Upper lobe of left lung (tissue), 6 donors: ENCODE measurements at regions not wholly inside any gene's neighbourhood (a gene's known extent, or its start where the extent isn't known, plus 50 kb on each side); places are given as distances from the start of the nearest gene placed in this dataset.

Experiments used
- ATAC-seq, 2 donors: fragments of 200-7000 bp; cut with Tn5 transposase; one replicate each; pipeline ENCODE4 v1.9.1; 2022; ENCODE audit warnings: mild to moderate bottlenecking in 2 of 2, moderate library complexity in 2 of 2; ENCODE audit not compliant: low FRiP score in 2 of 2
- DNase-seq, 2 donors: peaks; one replicate each; pipeline ENCODE4 v3.0.0-alpha.2; 2019 to 2020
- H3K27ac ChIP-seq, 4 donors: fragments of 200-600 bp; sonication (generic); one replicate each; pipeline ENCODE4 v1.5.1; 2016 to 2019
- H3K27me3 ChIP-seq, 4 donors: fragments of 200-600 bp; sonication (generic); one replicate each; pipeline ENCODE4 v1.5.1; 2017 to 2019
- H3K36me3 ChIP-seq, 4 donors: fragments of 200-600 bp; sonication (generic); one replicate each; pipeline ENCODE4 v1.5.1; 2016 to 2019
- H3K4me1 ChIP-seq, 4 donors: fragments of 200-600 bp; sonication (generic); one replicate each; pipeline ENCODE4 v1.5.1; 2018 to 2019
- H3K4me3 ChIP-seq, 4 donors: fragments of 200-600 bp; sonication (generic); one replicate each; pipeline ENCODE4 v1.5.1; 2017 to 2019; ENCODE audit warnings: mild to moderate bottlenecking in 2 of 4, moderate library complexity in 1 of 4
- H3K9me3 ChIP-seq, 4 donors: fragments of 200-600 bp; sonication (generic); one replicate each; pipeline ENCODE4 v1.5.1; 2018 to 2019
- CTCF ChIP-seq, 6 experiments: fragments of 450-650 bp in 4 of 6; fragments of 200-600 bp in 2 of 6; sonication (generic) in 2 of 6; IDR thresholded peaks; one replicate each; pipeline ENCODE4 v1.5.1; 2016 to 2019; ENCODE audit warnings: antibody characterized with exemption in 6 of 6
- EP300 ChIP-seq, 4 donors: sonication (generic); formaldehyde crosslinking; IDR thresholded peaks; one replicate each; pipeline ENCODE4 v1.5.1; 2017; ENCODE audit warnings: antibody characterized with exemption in 4 of 4, control low read depth in 2 of 4
- POLR2A ChIP-seq, 4 donors: fragments of 450-650 bp; IDR thresholded peaks; one replicate each; pipeline ENCODE4 v1.5.1; 2016 to 2017; ENCODE audit warnings: antibody characterized with exemption in 4 of 4, mild to moderate bottlenecking in 2 of 4
- POLR2AphosphoS5 ChIP-seq, 2 donors: sonication (generic); formaldehyde crosslinking; IDR thresholded peaks; one replicate each; pipeline ENCODE4 v1.5.1; 2017; ENCODE audit warnings: antibody characterized with exemption in 2 of 2
- WGBS, 2 donors: methylation state at CpG; one replicate each; pipeline ENCODE4 v1.1.5; 2017 to 2018; 5-methylcytosine and 5-hydroxymethylcytosine counted together
- donor health status: DM: no; HTN: no; CAD: no; lungs with moderate emphysema.
- donor health status: DM: no; HTN: yes; CAD: no; lungs with severe emphysema.

GRCh38 chr12:90298289-90298948 is 589.8 kb upstream of the ATP2B1 start:
- TF ChIP-seq EP300 (IDR thresholded peaks at IDR 0.05) = no peak
- TF ChIP-seq CTCF (IDR thresholded peaks at IDR 0.05) = no peak
- TF ChIP-seq POLR2A (IDR thresholded peaks at IDR 0.05) = no peak
- TF ChIP-seq POLR2AphosphoS5 (IDR thresholded peaks at IDR 0.05) = no peak
- ATAC-seq = no peak
- Histone ChIP-seq H3K4me3 (no peak overlapping the region), H3K36me3 (no peaks in the 10 kb centered on the region), H3K27ac (no peak overlapping the region), H3K27me3 (no peaks in the 10 kb centered on the region), H3K4me1 (no peaks in the 10 kb centered on the region), H3K9me3 (no peaks in the 10 kb centered on the region)
- 79 to 83% methylated on average over 2 of the region's 2 CpGs for WGBS, 2 donors
- DNase-seq = no peak

- H3K27me3 ChIP-seq = no peaks in the 10 kb centered on the region
- WGBS, 2 donors = 82 to 91% methylated on average over 2 of the region's 2 CpGs
Measured at GRCh38 chr12:90295858-90296257, 587.2 kb upstream of the ATP2B1 start.

GRCh38 chr12:90292183-90292582 is 583.5 kb upstream of the ATP2B1 start:
- TF ChIP-seq CTCF (IDR thresholded peaks at IDR 0.05) (no peak), EP300 (IDR thresholded peaks at IDR 0.05) (no peak), POLR2A (IDR thresholded peaks at IDR 0.05) (no peak), POLR2AphosphoS5 (IDR thresholded peaks at IDR 0.05) (no peak)
- DNase-seq (no peak), ATAC-seq (no peak)
- Histone ChIP-seq H3K4me3 (no peak overlapping the region), H3K36me3 (no peaks in the 10 kb centered on the region), H3K4me1 (no peaks in the 10 kb centered on the region), H3K9me3 (peaks cover 0 to 6% (median 0%) of the 10 kb centered on the region in 4 donors), H3K27me3 (no peaks in the 10 kb centered on the region), H3K27ac (no peak overlapping the region)
- WGBS, 2 donors = 20 to 27% methylated on average over 4 of the region's 4 CpGs

More at GRCh38 chr12:90295858-90296257, 587.2 kb upstream of the ATP2B1 start:
- Histone ChIP-seq H3K4me3 (no peak overlapping the region), H3K9me3 (no peaks in the 10 kb centered on the region), H3K4me1 (no peaks in the 10 kb centered on the region), H3K36me3 (no peaks in the 10 kb centered on the region), H3K27ac (no peak overlapping the region)
- TF ChIP-seq POLR2A (IDR thresholded peaks at IDR 0.05) = no peak
- TF ChIP-seq POLR2AphosphoS5 (IDR thresholded peaks at IDR 0.05) = no peak
- TF ChIP-seq CTCF (IDR thresholded peaks at IDR 0.05) = no peak
- no peak for TF ChIP-seq EP300 (IDR thresholded peaks at IDR 0.05)
- ATAC-seq (no peak), DNase-seq (no peak)

GRCh38 chr12:90290980-90291975 is 582.6 kb upstream of the ATP2B1 start:
- no peak for TF ChIP-seq EP300 (IDR thresholded peaks at IDR 0.05)
- TF ChIP-seq POLR2AphosphoS5 (IDR thresholded peaks at IDR 0.05) = no peak
- no peak for TF ChIP-seq CTCF (IDR thresholded peaks at IDR 0.05)
- Histone ChIP-seq H3K27me3 (no peaks in the 10 kb centered on the region), H3K4me3 (no peak overlapping the region), H3K27ac (no peak overlapping the region), H3K9me3 (peaks cover 0 to 6% (median 0%) of the 10 kb centered on the region in 4 donors), H3K36me3 (no peaks in the 10 kb centered on the region), H3K4me1 (no peaks in the 10 kb centered on the region)
- 88 to 94% methylated on average over 4 of the region's 4 CpGs for WGBS, 2 donors
- no peak for DNase-seq
- no peak for ATAC-seq
